NB4 (cell line): ENCODE measurements at regions not wholly inside any gene's neighbourhood (a gene's known extent, or its start where the extent isn't known, plus 50 kb on each side); places are given as distances from the start of the nearest gene placed in this dataset.

Source experiments
- MYC ChIP-seq: IDR thresholded peaks from 2 replicates; pipeline ENCODE4 v1.6.1; 2011; ENCODE audit warnings: low read depth, low read length
- POLR2A ChIP-seq: IDR thresholded peaks from 2 replicates; pipeline ENCODE4 v1.6.1; 2011; ENCODE audit warnings: mild to moderate bottlenecking; ENCODE audit not compliant: insufficient read length; ENCODE audit errors: extremely low read depth
- TF ChIP-seq, protein P1 (sequence below): IDR thresholded peaks from one replicate; pipeline ENCODE4 v1.5.1; 2012; ENCODE audit warnings: low read depth, low read length
- TF ChIP-seq, protein P2 (sequence below): IDR thresholded peaks from 2 replicates; pipeline ENCODE4 v1.6.1; 2011; ENCODE audit warnings: low read depth, low read length

DNA sequence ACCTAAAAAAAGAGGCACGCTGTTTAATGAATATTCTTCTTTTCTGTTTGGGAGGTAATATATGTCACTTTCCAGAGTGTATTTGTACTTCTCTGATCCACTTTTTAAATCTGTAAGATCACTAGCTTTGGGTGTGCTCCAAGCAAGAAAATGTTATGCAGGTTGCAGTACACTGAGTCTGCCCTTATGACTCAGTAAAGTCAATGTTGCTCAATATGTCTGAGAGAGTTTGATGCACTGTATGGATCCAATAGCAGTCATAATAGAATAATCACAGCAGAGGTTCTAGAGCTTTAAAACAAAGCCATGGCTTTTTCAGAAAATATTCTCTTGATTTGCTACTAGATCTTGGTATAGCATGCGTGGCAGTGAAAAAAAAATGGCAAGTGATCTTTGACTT is 525.3 kb upstream of the HTR1E start:
- TF ChIP-seq POLR2A (no peak), MYC (no peak)
- TF ChIP-seq, protein P1, sequence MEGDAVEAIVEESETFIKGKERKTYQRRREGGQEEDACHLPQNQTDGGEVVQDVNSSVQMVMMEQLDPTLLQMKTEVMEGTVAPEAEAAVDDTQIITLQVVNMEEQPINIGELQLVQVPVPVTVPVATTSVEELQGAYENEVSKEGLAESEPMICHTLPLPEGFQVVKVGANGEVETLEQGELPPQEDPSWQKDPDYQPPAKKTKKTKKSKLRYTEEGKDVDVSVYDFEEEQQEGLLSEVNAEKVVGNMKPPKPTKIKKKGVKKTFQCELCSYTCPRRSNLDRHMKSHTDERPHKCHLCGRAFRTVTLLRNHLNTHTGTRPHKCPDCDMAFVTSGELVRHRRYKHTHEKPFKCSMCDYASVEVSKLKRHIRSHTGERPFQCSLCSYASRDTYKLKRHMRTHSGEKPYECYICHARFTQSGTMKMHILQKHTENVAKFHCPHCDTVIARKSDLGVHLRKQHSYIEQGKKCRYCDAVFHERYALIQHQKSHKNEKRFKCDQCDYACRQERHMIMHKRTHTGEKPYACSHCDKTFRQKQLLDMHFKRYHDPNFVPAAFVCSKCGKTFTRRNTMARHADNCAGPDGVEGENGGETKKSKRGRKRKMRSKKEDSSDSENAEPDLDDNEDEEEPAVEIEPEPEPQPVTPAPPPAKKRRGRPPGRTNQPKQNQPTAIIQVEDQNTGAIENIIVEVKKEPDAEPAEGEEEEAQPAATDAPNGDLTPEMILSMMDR = no peak
- TF ChIP-seq, protein P2, sequence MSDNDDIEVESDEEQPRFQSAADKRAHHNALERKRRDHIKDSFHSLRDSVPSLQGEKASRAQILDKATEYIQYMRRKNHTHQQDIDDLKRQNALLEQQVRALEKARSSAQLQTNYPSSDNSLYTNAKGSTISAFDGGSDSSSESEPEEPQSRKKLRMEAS = no peak
